GM12891 (cell line): ENCODE measurements at regions not wholly inside any gene's neighbourhood (a gene's known extent, or its start where the extent isn't known, plus 50 kb on each side); places are given as distances from the start of the nearest gene placed in this dataset.

Source experiments
- DNase-seq: peaks from one replicate; pipeline ENCODE4 v3.0.0; 2011; ENCODE audit warnings: low spot score; ENCODE audit not compliant: insufficient read length
- FAIRE-seq: peaks from 2 replicates; lab custom pipeline; 2011; peaks lifted over from hg19 to GRCh38; lab: Jason Lieb, UNC
- PAX5 ChIP-seq: IDR thresholded peaks from 2 replicates; pipeline ENCODE4 v1.6.1; 2011; ENCODE audit warnings: low read length, moderate library complexity, mild to moderate bottlenecking; ENCODE audit not compliant: insufficient read depth, severe bottlenecking
- POLR2A ChIP-seq: IDR thresholded peaks from 2 replicates; pipeline ENCODE4 v1.6.1; 2011; ENCODE audit warnings: low read depth, low read length, control low read depth
- POLR2AphosphoS5 ChIP-seq: IDR thresholded peaks from 2 replicates; pipeline ENCODE4 v1.6.1; 2011; ENCODE audit warnings: low read depth, low read length, control low read depth
- POU2F2 ChIP-seq: IDR thresholded peaks from 2 replicates; pipeline ENCODE4 v1.6.1; 2011; ENCODE audit warnings: low read depth, mild to moderate bottlenecking, control low read depth, low read length, moderate library complexity
- SPI1 ChIP-seq: IDR thresholded peaks from 2 replicates; pipeline ENCODE4 v1.6.1; 2011; ENCODE audit warnings: low read depth, low read length, control low read depth
- TAF1 ChIP-seq: IDR thresholded peaks from 2 replicates; pipeline ENCODE4 v1.6.1; 2011; ENCODE audit warnings: low read depth, low read length, control low read depth

DNA sequence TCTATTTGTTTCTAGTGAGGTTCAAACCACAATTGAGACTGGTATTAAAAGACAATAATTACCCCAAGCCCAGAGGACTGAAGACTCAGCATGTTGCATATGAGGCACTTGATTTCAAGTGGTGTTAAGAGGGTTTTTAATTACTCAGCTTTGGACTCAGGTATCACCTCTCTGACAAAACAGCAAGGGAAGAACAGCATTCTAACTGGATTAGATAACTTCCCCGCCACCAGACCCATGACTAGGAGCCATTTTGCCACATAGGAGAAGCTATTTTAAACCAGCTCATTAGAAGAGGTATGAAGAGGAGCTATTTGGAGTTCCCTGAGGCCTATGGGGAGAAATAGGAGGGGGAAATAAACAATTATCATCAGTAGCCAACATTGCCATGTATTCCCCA lies 226.1 kb upstream of the TOX3 start:
- FAIRE-seq (no peak), DNase-seq (no peak)
- TF ChIP-seq POLR2AphosphoS5 (no peak), TAF1 (no peak), SPI1 (no peak), PAX5 (no peak), POLR2A (no peak), POU2F2 (no peak)

DNA sequence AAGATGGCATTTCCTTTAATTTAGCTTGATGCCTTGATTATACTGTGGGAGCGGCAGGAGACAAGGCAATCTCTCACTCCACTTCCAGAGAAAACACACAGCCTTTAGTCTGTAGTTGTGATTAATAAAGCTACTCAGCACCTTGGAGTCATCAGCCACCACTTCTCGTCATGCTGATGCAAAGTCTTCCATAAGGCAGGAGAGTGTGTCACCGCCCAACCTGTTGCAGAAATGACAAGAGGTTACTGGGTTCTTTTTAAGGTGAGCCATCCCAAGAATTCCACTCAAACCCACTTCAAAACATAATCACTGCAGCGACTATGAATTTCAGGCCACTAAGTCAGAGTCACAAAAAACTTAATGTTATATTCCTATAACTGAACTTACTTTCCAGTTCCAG lies 223.9 kb upstream of the TOX3 start:
- TF ChIP-seq POLR2AphosphoS5 = no peak
- no peak for TF ChIP-seq POU2F2
- no peak for TF ChIP-seq SPI1
- TF ChIP-seq PAX5 = no peak
- TF ChIP-seq POLR2A = no peak
- no peak for TF ChIP-seq TAF1
- no peak for DNase-seq
- no peak for FAIRE-seq

DNA sequence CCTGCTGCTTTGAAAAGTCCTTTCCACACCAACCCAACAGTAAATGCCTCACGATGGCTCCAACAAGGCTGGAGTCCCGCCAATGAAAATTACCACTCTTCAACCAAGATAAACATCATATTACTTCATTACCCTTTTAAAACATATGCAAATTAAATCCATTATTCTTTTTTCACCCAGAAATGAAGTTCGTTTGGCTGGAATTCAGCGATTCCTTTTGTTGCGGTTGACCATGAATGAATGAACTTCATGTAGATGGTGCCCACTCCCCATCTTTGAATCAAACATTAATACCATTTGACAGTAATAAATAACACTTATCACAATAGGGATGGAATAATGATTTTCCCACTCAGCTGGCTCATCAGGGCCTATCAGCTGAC lies 211.5 kb upstream of the TOX3 start:
- no peak for DNase-seq
- TF ChIP-seq POU2F2 = no peak
- no peak for TF ChIP-seq POLR2AphosphoS5
- no peak for TF ChIP-seq PAX5
- no peak for TF ChIP-seq POLR2A
- no peak for TF ChIP-seq TAF1
- no peak for FAIRE-seq

DNA sequence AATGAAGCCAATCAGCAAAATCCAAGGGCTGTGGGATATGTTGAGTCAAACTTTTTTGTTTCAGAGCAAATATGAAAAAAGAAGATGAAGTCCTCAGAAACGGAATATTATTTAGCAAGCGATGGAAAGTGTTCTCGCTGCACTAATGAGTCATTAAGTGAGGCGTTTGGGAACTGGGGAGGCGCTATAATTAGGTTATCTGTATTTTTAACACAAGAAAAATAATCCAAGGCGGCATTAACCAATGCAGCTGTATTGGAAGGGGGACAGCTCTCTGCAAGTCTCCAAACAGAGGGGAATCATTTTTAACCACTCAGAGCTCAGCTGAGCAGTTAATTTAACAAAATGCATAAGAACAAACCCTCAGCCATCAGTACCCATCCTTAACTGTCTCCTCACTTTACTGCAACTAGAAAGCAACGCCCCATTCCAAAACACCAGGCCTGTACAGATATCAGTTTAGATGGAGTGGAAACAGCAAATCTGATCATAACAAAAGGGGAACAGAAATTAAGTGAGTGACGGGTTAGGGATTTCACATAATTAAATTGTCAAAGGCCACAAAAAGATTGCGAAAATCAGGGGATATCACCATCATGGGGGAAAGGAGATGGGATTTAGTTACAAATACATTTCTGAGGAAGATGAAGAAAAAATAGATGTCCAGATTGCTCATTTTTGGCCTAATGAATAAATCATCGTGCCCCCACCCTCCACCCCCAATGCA lies 211.0 kb upstream of the TOX3 start:
- no peak for FAIRE-seq
- no peak for TF ChIP-seq PAX5
- TF ChIP-seq POU2F2 = no peak
- TF ChIP-seq TAF1 = no peak
- TF ChIP-seq POLR2AphosphoS5 = no peak
- TF ChIP-seq SPI1 = no peak
- TF ChIP-seq POLR2A = no peak
- no peak for DNase-seq

DNA sequence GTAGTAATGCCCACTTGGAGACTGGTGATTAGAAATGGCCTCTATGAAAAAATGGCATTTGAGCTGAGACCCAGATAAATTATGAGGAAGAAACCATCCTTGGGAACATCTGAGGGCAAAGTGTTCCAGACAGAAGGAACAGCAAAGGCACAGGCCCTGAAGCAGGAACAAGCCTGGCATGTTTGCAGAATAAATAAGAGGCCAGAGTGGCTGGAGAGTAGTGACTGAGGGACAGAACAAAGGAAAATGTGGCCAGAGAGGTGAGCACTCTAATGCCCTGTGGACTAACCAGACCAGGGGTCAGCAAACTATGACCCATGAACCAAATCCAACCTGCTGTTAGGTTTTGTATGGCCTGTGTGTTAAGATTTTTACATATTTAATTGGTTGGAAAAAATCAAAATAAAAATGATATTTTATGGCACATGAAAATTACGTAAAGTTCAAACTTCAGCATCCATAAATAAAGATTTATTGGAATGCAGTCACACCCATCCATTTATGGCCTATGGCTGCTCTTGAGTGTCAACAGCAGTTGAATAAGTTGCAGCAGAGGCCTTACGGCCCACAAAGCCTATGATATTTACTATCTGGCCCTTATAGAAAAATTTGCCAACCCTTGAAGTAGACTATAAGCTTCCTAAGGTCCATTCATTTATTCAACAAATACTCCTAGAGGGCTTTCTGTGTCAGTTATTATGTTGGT lies 210.0 kb upstream of the TOX3 start:
- FAIRE-seq (no peak), DNase-seq (no peak)
- TF ChIP-seq TAF1 (no peak), POLR2AphosphoS5 (no peak), POLR2A (no peak), POU2F2 (no peak), SPI1 (no peak), PAX5 (no peak)

DNA sequence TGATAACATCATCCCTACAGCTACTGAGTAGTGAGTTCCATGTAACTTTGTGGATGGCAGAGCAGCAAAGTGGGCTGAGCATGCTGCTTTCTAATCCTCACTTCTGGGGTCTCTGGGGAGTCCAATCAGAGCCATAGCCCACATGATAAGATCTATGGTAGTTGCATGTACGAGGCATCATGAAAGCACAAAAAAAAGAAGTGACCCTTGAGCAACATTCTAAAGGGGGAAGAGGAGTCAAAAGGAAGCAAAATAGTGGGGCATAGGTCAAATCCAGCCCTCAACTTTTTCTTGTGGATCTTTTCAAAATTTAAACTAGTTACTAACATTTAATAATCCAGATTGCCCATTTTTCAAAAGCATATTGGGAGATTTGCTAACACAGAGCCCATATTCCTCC lies 208.5 kb upstream of the TOX3 start:
- no peak for TF ChIP-seq PAX5
- TF ChIP-seq POLR2A = no peak
- no peak for TF ChIP-seq TAF1
- no peak for TF ChIP-seq POU2F2
- TF ChIP-seq POLR2AphosphoS5 = no peak
- TF ChIP-seq SPI1 = no peak
- DNase-seq = no peak
- no peak for FAIRE-seq

DNA sequence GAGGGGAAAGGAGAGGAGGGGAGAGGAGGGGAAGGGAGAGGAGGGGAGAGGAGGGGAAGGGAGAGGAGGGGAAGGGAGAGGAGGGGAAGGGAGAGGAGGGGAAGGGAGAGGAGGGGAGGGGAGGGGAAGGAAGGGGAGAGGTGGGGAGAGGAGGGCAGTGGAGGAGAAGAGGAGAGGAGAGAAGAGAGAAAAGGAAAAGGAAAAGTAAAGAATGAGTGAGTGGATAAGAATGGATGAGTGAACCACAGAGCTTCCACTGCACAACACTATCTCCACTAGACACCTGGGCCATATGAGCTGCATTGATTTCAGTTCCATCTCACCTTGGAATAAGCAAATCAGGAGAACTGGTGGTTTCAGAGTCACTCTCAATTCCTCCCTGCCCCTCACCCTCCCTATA lies 204.1 kb upstream of the TOX3 start:
- TF ChIP-seq POU2F2 = no peak
- TF ChIP-seq PAX5 = no peak
- TF ChIP-seq SPI1 = no peak
- TF ChIP-seq POLR2AphosphoS5 = no peak
- no peak for TF ChIP-seq POLR2A

DNA sequence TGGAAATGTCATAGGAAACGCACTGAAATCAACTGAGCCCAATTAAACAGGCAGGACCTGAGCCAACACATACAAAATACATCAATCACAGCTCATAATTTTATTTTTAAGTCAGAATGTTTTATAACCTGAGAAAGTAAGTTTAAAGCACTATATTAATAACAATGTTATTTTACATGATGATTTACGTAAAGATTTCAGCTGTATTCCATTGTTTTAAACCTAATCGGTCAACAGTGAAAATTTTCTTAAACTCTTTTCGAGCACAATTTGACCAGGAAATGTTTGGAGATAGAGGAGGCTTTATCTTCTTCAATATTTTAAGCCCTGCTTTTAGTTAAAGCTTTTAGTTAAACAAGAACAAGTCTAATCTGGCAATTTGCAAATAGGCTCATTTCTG lies 201.8 kb upstream of the TOX3 start:
- FAIRE-seq (no peak), DNase-seq (no peak)
- TF ChIP-seq POLR2A (no peak), TAF1 (no peak), POLR2AphosphoS5 (no peak), PAX5 (no peak), POU2F2 (no peak), SPI1 (no peak)

More for the DNA sequence above, 204.1 kb upstream of the TOX3 start:
- DNase-seq (no peak), FAIRE-seq (no peak)

DNA sequence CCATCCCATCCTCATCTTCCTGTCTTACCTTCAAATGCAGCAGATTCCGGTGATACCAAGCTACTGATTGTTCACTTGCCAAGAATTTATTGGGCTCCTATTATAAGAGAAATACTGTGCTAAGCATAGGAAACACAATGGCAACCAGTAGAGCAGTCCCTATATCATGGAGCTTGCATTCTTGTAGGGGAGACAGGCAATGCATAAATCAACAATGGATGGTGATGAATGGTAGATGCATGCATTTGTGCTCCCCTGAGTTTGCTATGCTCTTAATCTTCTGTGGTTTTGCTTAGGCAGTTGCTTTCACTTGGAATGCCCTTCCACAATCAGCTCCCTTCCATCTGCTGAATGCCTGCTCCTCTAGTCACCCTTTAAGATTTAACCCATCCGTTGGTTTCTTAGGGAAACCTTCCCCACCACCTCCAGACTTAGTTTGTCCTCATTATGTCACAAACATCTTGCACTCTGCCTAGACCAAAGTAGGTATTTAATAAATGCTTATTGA lies 200.2 kb upstream of the TOX3 start:
- FAIRE-seq (no peak), DNase-seq (no peak)
- TF ChIP-seq TAF1 = no peak
- no peak for TF ChIP-seq SPI1
- TF ChIP-seq POU2F2 = no peak
- no peak for TF ChIP-seq POLR2AphosphoS5
- TF ChIP-seq PAX5 = no peak

DNA sequence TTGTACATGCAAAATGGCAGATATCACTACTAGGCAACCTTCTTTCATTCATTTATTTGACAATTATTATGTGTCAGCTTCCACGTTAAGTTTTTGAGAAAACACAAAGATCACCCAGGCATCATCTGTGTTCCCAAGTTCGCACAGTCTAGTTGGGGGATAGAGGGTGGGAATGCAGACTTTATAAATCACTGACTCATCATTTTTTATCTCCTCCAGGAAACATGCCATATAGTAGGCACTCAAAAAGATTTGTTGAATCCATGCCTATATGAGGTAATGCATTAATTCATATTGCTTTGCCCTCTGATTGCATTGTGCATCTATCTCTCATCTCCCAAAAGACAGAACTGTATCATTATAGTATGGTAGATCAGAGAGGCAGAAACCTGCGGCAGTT lies 196.8 kb upstream of the TOX3 start:
- TF ChIP-seq POU2F2 = no peak
- TF ChIP-seq POLR2AphosphoS5 = no peak
- no peak for TF ChIP-seq POLR2A
- no peak for TF ChIP-seq SPI1
- no peak for TF ChIP-seq PAX5
- no peak for TF ChIP-seq TAF1
- DNase-seq (no peak), FAIRE-seq (no peak)
